Pancreas (tissue), 10 donors: ENCODE measurements at regions not wholly inside any gene's neighbourhood (a gene's known extent, or its start where the extent isn't known, plus 50 kb on each side); places are given as distances from the start of the nearest gene placed in this dataset.

Experiments used
- ATAC-seq, 4 donors: fragments of 200-7000 bp; cut with Tn5 transposase; one replicate each; pipeline versions ENCODE4 v1.8.0 to v1.9.1; 2020; ENCODE audit warnings: mild to moderate bottlenecking in 4 of 4, moderate library complexity in 4 of 4
- DNase-seq, 6 donors: peaks; one replicate each; pipeline ENCODE4 v3.0.0-alpha.2; 2020
- FAIRE-seq: peaks from 2 replicates; lab custom pipeline; 2012; peaks lifted over from hg19 to GRCh38; lab: Jason Lieb, UNC
- H3K27ac ChIP-seq, 4 donors: fragments of 200-600 bp; sonication (generic); 1 replicate in 3 of 4; 2 replicates in 1 of 4; pipeline versions ENCODE4 v1.5.0 to v1.8.0; 2020
- H3K27me3 ChIP-seq, 4 donors: fragments of 200-600 bp; one replicate each; pipeline ENCODE4 v1.8.0; 2021
- H3K36me3 ChIP-seq, 3 donors: fragments of 200-600 bp; sonication (generic) in 1 of 3; one replicate each; pipeline versions ENCODE4 v1.5.0 to v1.8.0; 2020 to 2021
- H3K4me1 ChIP-seq, 3 donors: fragments of 200-600 bp; one replicate each; pipeline ENCODE4 v1.8.0; 2021
- H3K4me3 ChIP-seq, 4 donors: fragments of 200-600 bp; sonication (generic) in 2 of 4; one replicate each; pipeline versions ENCODE4 v1.5.0 to v1.8.0; 2020 to 2021
- H3K9me3 ChIP-seq, 4 donors: fragments of 200-600 bp; one replicate each; pipeline ENCODE4 v1.8.0; 2021
- WGBS, 2 donors: extraction: QIAGEN DNeasy Blood & Tissue Kit; methylation state at CpG; one replicate each; pipeline ENCODE4 v1.1.7; 2013; 5-methylcytosine and 5-hydroxymethylcytosine counted together
- intact Hi-C, 3 donors: fragments of 100-400 bp; cut with DNase I; formaldehyde crosslinking; loops; one replicate each; pipeline versions ENCODE4 v1.11.1 to v1.14.2; 2022
- TF ChIP-seq, protein P1 (sequence below), 4 donors: fragments of 200-600 bp; sonication (generic) in 3 of 4; IDR thresholded peaks; one replicate each; pipeline versions ENCODE4 v1.5.0 to v1.8.0; 2021; ENCODE audit warnings: antibody characterized with exemption in 4 of 4
- donor health status: healthy with polysubstance abuse.
- donor health status: DM: no; HTN: no; CAD: no; lungs with moderate emphysema.
- donor health status: DM: no; HTN: no; CAD: no.
- donor health status: control.
- donor health status: control.
- donor health status: Bipolar disorder and iron deficiency.
- donor health status: DM: yes; HTN: yes; CAD: no.
- donor health status: DM: no; HTN: no; CAD: no.
- donor health status: DM: no; HTN: no; CAD: no.
- donor health status: DM: yes; HTN: yes; CAD: no.

GRCh38 chr14:104390221-104390931 is 189.2 kb upstream of the C14orf180 start:
- Histone ChIP-seq H3K27ac (no peak overlapping the region), H3K4me1 (no peaks in the 10 kb centered on the region), H3K36me3 (no peaks in the 10 kb centered on the region), H3K9me3 (no peaks in the 10 kb centered on the region), H3K4me3 (no peak overlapping the region), H3K27me3 (no peaks in the 10 kb centered on the region)
- WGBS, 2 donors: 65 to 77% methylated on average over 27 of the region's 27 CpGs
- intact Hi-C loops: no loop called here
- ATAC-seq: no peak
- FAIRE-seq: no peak
- TF ChIP-seq, protein P1, sequence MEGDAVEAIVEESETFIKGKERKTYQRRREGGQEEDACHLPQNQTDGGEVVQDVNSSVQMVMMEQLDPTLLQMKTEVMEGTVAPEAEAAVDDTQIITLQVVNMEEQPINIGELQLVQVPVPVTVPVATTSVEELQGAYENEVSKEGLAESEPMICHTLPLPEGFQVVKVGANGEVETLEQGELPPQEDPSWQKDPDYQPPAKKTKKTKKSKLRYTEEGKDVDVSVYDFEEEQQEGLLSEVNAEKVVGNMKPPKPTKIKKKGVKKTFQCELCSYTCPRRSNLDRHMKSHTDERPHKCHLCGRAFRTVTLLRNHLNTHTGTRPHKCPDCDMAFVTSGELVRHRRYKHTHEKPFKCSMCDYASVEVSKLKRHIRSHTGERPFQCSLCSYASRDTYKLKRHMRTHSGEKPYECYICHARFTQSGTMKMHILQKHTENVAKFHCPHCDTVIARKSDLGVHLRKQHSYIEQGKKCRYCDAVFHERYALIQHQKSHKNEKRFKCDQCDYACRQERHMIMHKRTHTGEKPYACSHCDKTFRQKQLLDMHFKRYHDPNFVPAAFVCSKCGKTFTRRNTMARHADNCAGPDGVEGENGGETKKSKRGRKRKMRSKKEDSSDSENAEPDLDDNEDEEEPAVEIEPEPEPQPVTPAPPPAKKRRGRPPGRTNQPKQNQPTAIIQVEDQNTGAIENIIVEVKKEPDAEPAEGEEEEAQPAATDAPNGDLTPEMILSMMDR (IDR thresholded peaks at IDR 0.05): no peak
- DNase-seq: peak in 1 of 6 donors; percentile 31

GRCh38 chr14:104390941-104391901 is 188.3 kb upstream of the C14orf180 start:
- Histone ChIP-seq H3K27ac (no peak overlapping the region), H3K27me3 (no peaks in the 10 kb centered on the region), H3K4me3 (no peak overlapping the region), H3K4me1 (no peaks in the 10 kb centered on the region), H3K36me3 (no peaks in the 10 kb centered on the region), H3K9me3 (no peaks in the 10 kb centered on the region)
- intact Hi-C loops: no loop called here
- ATAC-seq (no peak), FAIRE-seq (no peak), DNase-seq (peak in 1 of 6 donors; percentile 40)
- 67 to 75% methylated on average over 33 of the region's 33 CpGs for WGBS, 2 donors
- TF ChIP-seq, protein P1 (IDR thresholded peaks at IDR 0.05): no peak

- intact Hi-C loops: no loop called here
- FAIRE-seq (no peak), DNase-seq (peak in 1 of 6 donors; percentile 18), ATAC-seq (no peak)
- Histone ChIP-seq H3K27ac (no peak overlapping the region), H3K4me3 (no peak overlapping the region), H3K36me3 (no peaks in the 10 kb centered on the region), H3K4me1 (no peaks in the 10 kb centered on the region), H3K27me3 (no peaks in the 10 kb centered on the region), H3K9me3 (no peaks in the 10 kb centered on the region)
- TF ChIP-seq, protein P1 (IDR thresholded peaks at IDR 0.05): no peak
- WGBS, 2 donors: 56 to 62% methylated on average over 6 of the region's 6 CpGs
These were observed 187.6 kb upstream of the C14orf180 start for GRCh38 chr14:104392001-104392395.

- Histone ChIP-seq H3K36me3 (no peaks in the 10 kb centered on the region), H3K4me3 (no peak overlapping the region), H3K9me3 (no peaks in the 10 kb centered on the region), H3K4me1 (no peaks in the 10 kb centered on the region), H3K27me3 (no peaks in the 10 kb centered on the region), H3K27ac (no peak overlapping the region)
- DNase-seq: peak in 1 of 6 donors; percentile 37
- intact Hi-C loops: no loop called here
- TF ChIP-seq, protein P1 (IDR thresholded peaks at IDR 0.05): no peak
- no peak for FAIRE-seq
- ATAC-seq: no peak
- WGBS, 2 donors: 66 to 77% methylated on average over 28 of the region's 28 CpGs
These were observed 187.0 kb upstream of the C14orf180 start for GRCh38 chr14:104392396-104393198.
